ENCODE measurements at regions not wholly inside any gene's neighbourhood (a gene's known extent, or its start where the extent isn't known, plus 50 kb on each side); places are given as distances from the start of the nearest gene placed in this dataset.

DNA sequence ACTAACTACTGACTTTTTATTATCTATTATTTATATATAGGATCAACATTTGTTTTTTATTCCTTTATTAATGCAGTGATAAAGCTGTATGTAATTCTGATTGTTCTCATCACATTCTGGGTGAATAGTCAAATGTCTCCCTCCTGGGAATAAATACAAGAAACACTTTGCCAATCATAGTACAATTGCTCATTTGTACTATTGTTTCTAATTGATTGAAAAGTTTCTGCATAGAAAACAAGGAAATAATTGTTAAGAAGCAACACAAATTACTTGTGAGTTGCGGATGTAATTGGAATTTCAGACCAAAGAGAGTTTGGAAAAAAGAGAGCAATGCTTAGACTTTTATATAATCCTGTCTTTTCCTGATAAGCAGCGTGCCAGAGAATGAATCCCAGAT is 1013.9 kb downstream of the EFNA5 start:
- TF ChIP-seq CTCF (conservative IDR thresholded peaks at IDR 0.05; ENCODE audit: low read length) (no peak), EZH2phosphoT487 (IDR thresholded peaks at IDR 0.05; ENCODE audit: borderline replicate concordance, low read depth, low read length) (no peak)
